Endodermal cell (in vitro differentiated cells): ENCODE measurements at regions not wholly inside any gene's neighbourhood (a gene's known extent, or its start where the extent isn't known, plus 50 kb on each side); places are given as distances from the start of the nearest gene placed in this dataset.

Experiments
- DNase-seq: peaks from one replicate; pipeline ENCODE4 v3.0.0-alpha.2; 2017
- H3K27ac ChIP-seq: 2 replicates; pipeline ENCODE4 v1.5.1; 2013; ENCODE audit warnings: mild to moderate bottlenecking, low read depth, low read length, moderate library complexity
- H3K27me3 ChIP-seq: 2 replicates; pipeline ENCODE4 v1.6.1; 2013; ENCODE audit warnings: mild to moderate bottlenecking, low read length, moderate library complexity; ENCODE audit not compliant: insufficient read depth, control insufficient read depth, poor library complexity, severe bottlenecking
- H3K36me3 ChIP-seq: 2 replicates; pipeline ENCODE4 v1.7.0; 2013; ENCODE audit warnings: mild to moderate bottlenecking, low read length, moderate library complexity; ENCODE audit not compliant: control insufficient read depth, insufficient read depth
- H3K4me1 ChIP-seq: one replicate; pipeline ENCODE4 v1.7.0; 2013; ENCODE audit warnings: low read length; ENCODE audit not compliant: control insufficient read depth, insufficient read depth
- H3K4me3 ChIP-seq: 2 replicates; pipeline ENCODE4 v1.5.1; 2013; ENCODE audit warnings: mild to moderate bottlenecking, low read length, moderate library complexity
- H3K9ac ChIP-seq: 2 replicates; pipeline ENCODE4 v1.6.1; 2013; ENCODE audit warnings: mild to moderate bottlenecking, low read length, moderate library complexity; ENCODE audit not compliant: poor library complexity, severe bottlenecking; ENCODE audit errors: extremely low read depth
- H3K9me3 ChIP-seq: 2 replicates; pipeline ENCODE4 v1.6.1; 2013; ENCODE audit warnings: mild to moderate bottlenecking, low read length, moderate library complexity; ENCODE audit not compliant: control insufficient read depth
- H3K27ac Mint-ChIP-seq: 2 replicates; pipeline ENCODE4 v1.8.0; 2020; ENCODE audit warnings: mixed read lengths
- H3K27me3 Mint-ChIP-seq: 2 replicates; pipeline ENCODE4 v1.8.0; 2021; ENCODE audit warnings: mild to moderate bottlenecking, mixed read lengths; ENCODE audit not compliant: insufficient read depth
- H3K36me3 Mint-ChIP-seq: 2 replicates; pipeline ENCODE4 v1.8.0; 2020; ENCODE audit warnings: low read depth, mixed read lengths
- H3K4me1 Mint-ChIP-seq: 2 replicates; pipeline ENCODE4 v1.8.0; 2020; ENCODE audit warnings: mixed read lengths
- H3K4me3 Mint-ChIP-seq: 2 replicates; pipeline ENCODE4 v1.8.0; 2020; ENCODE audit warnings: mild to moderate bottlenecking, moderate library complexity, mixed read lengths
- H3K9me3 Mint-ChIP-seq: 2 replicates; pipeline ENCODE4 v1.8.0; 2020; ENCODE audit warnings: mild to moderate bottlenecking, mixed read lengths
- CTCF ChIP-seq: fragments of 200-600 bp; sonication (generic); conservative IDR thresholded peaks from 2 replicates; pipeline ENCODE4 v1.5.0; 2021; ENCODE audit warnings: antibody characterized with exemption, mild to moderate bottlenecking
- whole genome bisulfite sequencing, 2 experiments: methylation state at CpG; one replicate each; pipeline versions ENCODE4 v1.1.5 to v1.1.7; 2013; ENCODE audit warnings: missing lambda C conversion rate in 2 of 2, mixed read lengths in 1 of 2; ENCODE audit not compliant: insufficient coverage in 1 of 2, insufficient read length in 1 of 2; 5-methylcytosine and 5-hydroxymethylcytosine counted together

- no peaks in the 10 kb centered on the region for H3K36me3 ChIP-seq
- Mint-ChIP-seq H3K27ac (no peak overlapping the region), H3K4me1 (no peaks in the 10 kb centered on the region), H3K36me3 (no peaks in the 10 kb centered on the region), H3K27me3 (no peaks in the 10 kb centered on the region), H3K9me3 (peaks cover 6% of the 10 kb centered on the region), H3K4me3 (no peak overlapping the region)
- H3K4me1 ChIP-seq = no peaks in the 10 kb centered on the region
- H3K4me3 ChIP-seq = no peak overlapping the region
- H3K27ac ChIP-seq = no peak overlapping the region
- TF ChIP-seq CTCF = no peak
- no peak for DNase-seq
- H3K27me3 ChIP-seq = no peaks in the 10 kb centered on the region
- H3K9ac ChIP-seq = no peak overlapping the region
- 100% methylated on average over 1 of the region's 1 CpG for WGBS, 2 experiments
- peaks cover 10% of the 10 kb centered on the region for H3K9me3 ChIP-seq
Measured at GRCh38 chr11:103699656-103700055, 336.8 kb upstream of the DDI1 start.

- Histone ChIP-seq H3K4me3 (no peak overlapping the region), H3K36me3 (no peaks in the 10 kb centered on the region), H3K9ac (no peak overlapping the region), H3K27me3 (no peaks in the 10 kb centered on the region), H3K9me3 (peaks cover 10% of the 10 kb centered on the region), H3K4me1 (no peaks in the 10 kb centered on the region), H3K27ac (no peak overlapping the region)
- no peak overlapping the region for H3K4me3 Mint-ChIP-seq
- H3K4me1 Mint-ChIP-seq = no peaks in the 10 kb centered on the region
- H3K36me3 Mint-ChIP-seq = no peaks in the 10 kb centered on the region
- H3K27ac Mint-ChIP-seq = no peak overlapping the region
- no peaks in the 10 kb centered on the region for H3K27me3 Mint-ChIP-seq
- TF ChIP-seq CTCF = no peak
- H3K9me3 Mint-ChIP-seq = peaks cover 6% of the 10 kb centered on the region
- no peak for DNase-seq
- 86 to 91% methylated on average over 1 of the region's 1 CpG for WGBS, 2 experiments
Measured at GRCh38 chr11:103700622-103701021, 335.8 kb upstream of the DDI1 start.

GRCh38 chr11:103703437-103703836 lies 333.0 kb upstream of the DDI1 start:
- Histone ChIP-seq H3K9me3 (no peaks in the 10 kb centered on the region), H3K27ac (no peak overlapping the region), H3K4me1 (no peaks in the 10 kb centered on the region), H3K27me3 (no peaks in the 10 kb centered on the region), H3K36me3 (no peaks in the 10 kb centered on the region), H3K4me3 (no peak overlapping the region), H3K9ac (no peak overlapping the region)
- Mint-ChIP-seq H3K9me3 (no peaks in the 10 kb centered on the region), H3K36me3 (no peaks in the 10 kb centered on the region), H3K4me1 (no peaks in the 10 kb centered on the region), H3K27me3 (no peaks in the 10 kb centered on the region), H3K4me3 (no peak overlapping the region), H3K27ac (no peak overlapping the region)
- TF ChIP-seq CTCF = no peak
- DNase-seq = no peak
- 97 to 100% methylated on average over 2 of the region's 2 CpGs for whole genome bisulfite sequencing, 2 experiments
